ENCODE measurements at regions not wholly inside any gene's neighbourhood (a gene's known extent, or its start where the extent isn't known, plus 50 kb on each side); places are given as distances from the start of the nearest gene placed in this dataset.
"Not testable (repeated sequence)": the region's sequence is repeated elsewhere in the genome, so short reads cannot be mapped to it uniquely, and the experiment has no call there.

- no peak for DNase-seq (ENCODE audit: extremely low read depth, low read depth)
Observed at GRCh38 chr2:107534926-107535325, 291.8 kb upstream of the RGPD4 start.

GRCh38 chr2:107535905-107536689 is 290.6 kb upstream of the RGPD4 start:
- not testable (repeated sequence) for DNase-seq (ENCODE audit: extremely low read depth, low read depth)

- no peak for DNase-seq (ENCODE audit: extremely low read depth, low read depth)
Observed at GRCh38 chr2:107542314-107542740, 284.4 kb upstream of the RGPD4 start.

- DNase-seq (ENCODE audit: extremely low read depth, low read depth) = no peak
Observed at GRCh38 chr2:107543793-107544192, 282.9 kb upstream of the RGPD4 start.

GRCh38 chr2:107545066-107545465 is 281.6 kb upstream of the RGPD4 start:
- DNase-seq (ENCODE audit: extremely low read depth, low read depth) = no peak

GRCh38 chr2:107545851-107546250 is 280.8 kb upstream of the RGPD4 start:
- no peak for DNase-seq (ENCODE audit: extremely low read depth, low read depth)

GRCh38 chr2:107548216-107548615 is 278.5 kb upstream of the RGPD4 start:
- DNase-seq (ENCODE audit: extremely low read depth, low read depth) = no peak

- no peak for DNase-seq (ENCODE audit: extremely low read depth, low read depth)
Observed at GRCh38 chr2:107553046-107553445, 273.6 kb upstream of the RGPD4 start.

GRCh38 chr2:107553539-107553938 is 273.2 kb upstream of the RGPD4 start:
- DNase-seq (ENCODE audit: extremely low read depth, low read depth) = peak; percentile 20

- DNase-seq (ENCODE audit: extremely low read depth, low read depth) = no peak
Observed at GRCh38 chr2:107556038-107556627, 270.6 kb upstream of the RGPD4 start.

- DNase-seq (ENCODE audit: extremely low read depth, low read depth) = no peak
Observed at GRCh38 chr2:107558295-107558694, 268.4 kb upstream of the RGPD4 start.

- no peak for DNase-seq (ENCODE audit: extremely low read depth, low read depth)
Observed at GRCh38 chr2:107569496-107569895, 257.2 kb upstream of the RGPD4 start.

- no peak for DNase-seq (ENCODE audit: extremely low read depth, low read depth)
Observed at GRCh38 chr2:107570876-107571275, 255.8 kb upstream of the RGPD4 start.

- DNase-seq (ENCODE audit: extremely low read depth, low read depth) = peak; percentile 48
Observed at GRCh38 chr2:107572890-107573289, 253.8 kb upstream of the RGPD4 start.

- no peak for DNase-seq (ENCODE audit: extremely low read depth, low read depth)
Observed at GRCh38 chr2:107576991-107577390, 249.7 kb upstream of the RGPD4 start.

GRCh38 chr2:107582487-107582886 is 244.2 kb upstream of the RGPD4 start:
- peak; percentile 56 for DNase-seq (ENCODE audit: extremely low read depth, low read depth)

GRCh38 chr2:107584577-107584976 is 242.1 kb upstream of the RGPD4 start:
- no peak for DNase-seq (ENCODE audit: extremely low read depth, low read depth)

- DNase-seq (ENCODE audit: extremely low read depth, low read depth) = no peak
Observed at GRCh38 chr2:107585851-107586250, 240.8 kb upstream of the RGPD4 start.

- DNase-seq (ENCODE audit: extremely low read depth, low read depth) = no peak
Observed at GRCh38 chr2:107588181-107588580, 238.5 kb upstream of the RGPD4 start.

- no peak for DNase-seq (ENCODE audit: extremely low read depth, low read depth)
Observed at GRCh38 chr2:107589079-107589491, 237.6 kb upstream of the RGPD4 start.

GRCh38 chr2:107591561-107592279 is 235.0 kb upstream of the RGPD4 start:
- DNase-seq (ENCODE audit: extremely low read depth, low read depth) = no peak

- DNase-seq (ENCODE audit: extremely low read depth, low read depth) = no peak
Observed at GRCh38 chr2:107592280-107592624, 234.4 kb upstream of the RGPD4 start.
